ENCODE measurements at regions not wholly inside any gene's neighbourhood (a gene's known extent, or its start where the extent isn't known, plus 50 kb on each side); places are given as distances from the start of the nearest gene placed in this dataset.
"Not testable (repeated sequence)": the region's sequence is repeated elsewhere in the genome, so short reads cannot be mapped to it uniquely, and the experiment has no call there.

GRCh38 chr15:84135931-84136456 is 99.6 kb upstream of the GOLGA6L4 start:
- TF ChIP-seq, protein P1, sequence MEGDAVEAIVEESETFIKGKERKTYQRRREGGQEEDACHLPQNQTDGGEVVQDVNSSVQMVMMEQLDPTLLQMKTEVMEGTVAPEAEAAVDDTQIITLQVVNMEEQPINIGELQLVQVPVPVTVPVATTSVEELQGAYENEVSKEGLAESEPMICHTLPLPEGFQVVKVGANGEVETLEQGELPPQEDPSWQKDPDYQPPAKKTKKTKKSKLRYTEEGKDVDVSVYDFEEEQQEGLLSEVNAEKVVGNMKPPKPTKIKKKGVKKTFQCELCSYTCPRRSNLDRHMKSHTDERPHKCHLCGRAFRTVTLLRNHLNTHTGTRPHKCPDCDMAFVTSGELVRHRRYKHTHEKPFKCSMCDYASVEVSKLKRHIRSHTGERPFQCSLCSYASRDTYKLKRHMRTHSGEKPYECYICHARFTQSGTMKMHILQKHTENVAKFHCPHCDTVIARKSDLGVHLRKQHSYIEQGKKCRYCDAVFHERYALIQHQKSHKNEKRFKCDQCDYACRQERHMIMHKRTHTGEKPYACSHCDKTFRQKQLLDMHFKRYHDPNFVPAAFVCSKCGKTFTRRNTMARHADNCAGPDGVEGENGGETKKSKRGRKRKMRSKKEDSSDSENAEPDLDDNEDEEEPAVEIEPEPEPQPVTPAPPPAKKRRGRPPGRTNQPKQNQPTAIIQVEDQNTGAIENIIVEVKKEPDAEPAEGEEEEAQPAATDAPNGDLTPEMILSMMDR (IDR thresholded peaks at IDR 0.05; ENCODE audit: poor library complexity, severe bottlenecking) = not testable (repeated sequence)
- not testable (repeated sequence) for TF ChIP-seq RAD21 (conservative IDR thresholded peaks at IDR 0.05); EZH2 (IDR thresholded peaks at IDR 0.05; ENCODE audit: borderline replicate concordance, insufficient read depth, low read length, poor library complexity, severe bottlenecking); SMC3 (conservative IDR thresholded peaks at IDR 0.05; ENCODE audit: poor library complexity); TAF1 (IDR thresholded peaks at IDR 0.05; ENCODE audit: low read depth)

Data from neural cell (in vitro differentiated cells).